Activated T-cell treated with anti-CD3 and anti-CD28 coated beads for 48 hours (primary cell): ENCODE measurements at regions not wholly inside any gene's neighbourhood (a gene's known extent, or its start where the extent isn't known, plus 50 kb on each side); places are given as distances from the start of the nearest gene placed in this dataset.
"Not testable (repeated sequence)": the region's sequence is repeated elsewhere in the genome, so short reads cannot be mapped to it uniquely, and the experiment has no call there.

Experiments
- DNase-seq: peaks from one replicate; pipeline ENCODE4 v3.0.0-alpha.2; 2020; ENCODE audit warnings: low read depth

DNA sequence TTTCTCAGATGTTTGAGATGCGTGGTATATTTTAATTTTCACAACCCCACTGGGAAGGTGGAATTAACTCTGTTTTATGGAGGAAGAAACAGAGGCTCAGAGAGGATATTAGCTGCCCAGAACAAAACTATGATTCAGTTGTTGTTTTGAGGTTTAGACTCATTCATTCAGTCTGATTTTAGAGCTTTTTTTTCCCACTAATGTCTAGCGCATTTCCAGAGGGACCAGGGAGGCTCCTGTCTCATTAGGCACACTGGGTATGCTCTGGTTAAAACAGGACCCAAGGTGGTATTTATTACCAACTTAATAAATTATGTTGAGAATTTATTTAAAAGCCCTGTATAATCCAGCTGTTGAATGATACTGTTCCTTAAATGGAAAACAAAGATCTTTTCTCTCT lies 272.0 kb upstream of the RGMA start:
- no peak for DNase-seq

DNA sequence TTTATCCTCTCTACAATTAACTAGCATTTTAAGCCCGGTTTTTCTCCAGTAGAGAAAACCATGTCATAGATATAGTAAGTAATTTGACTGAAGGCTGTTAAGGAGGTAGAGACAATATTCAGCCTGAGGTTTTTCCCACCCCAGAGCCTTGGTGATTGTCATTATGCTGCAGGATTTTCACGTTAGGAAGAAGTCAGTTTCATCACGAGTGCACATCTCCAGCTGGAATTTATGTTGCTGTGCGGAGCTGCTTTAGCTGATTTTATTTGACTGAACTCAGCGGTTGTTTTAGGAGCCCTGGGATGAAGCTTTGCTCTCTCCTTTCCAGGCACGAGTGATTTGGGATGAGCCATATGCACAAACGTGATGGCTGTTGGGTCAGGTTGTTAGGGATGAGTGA lies 271.3 kb upstream of the RGMA start:
- no peak for DNase-seq

DNA sequence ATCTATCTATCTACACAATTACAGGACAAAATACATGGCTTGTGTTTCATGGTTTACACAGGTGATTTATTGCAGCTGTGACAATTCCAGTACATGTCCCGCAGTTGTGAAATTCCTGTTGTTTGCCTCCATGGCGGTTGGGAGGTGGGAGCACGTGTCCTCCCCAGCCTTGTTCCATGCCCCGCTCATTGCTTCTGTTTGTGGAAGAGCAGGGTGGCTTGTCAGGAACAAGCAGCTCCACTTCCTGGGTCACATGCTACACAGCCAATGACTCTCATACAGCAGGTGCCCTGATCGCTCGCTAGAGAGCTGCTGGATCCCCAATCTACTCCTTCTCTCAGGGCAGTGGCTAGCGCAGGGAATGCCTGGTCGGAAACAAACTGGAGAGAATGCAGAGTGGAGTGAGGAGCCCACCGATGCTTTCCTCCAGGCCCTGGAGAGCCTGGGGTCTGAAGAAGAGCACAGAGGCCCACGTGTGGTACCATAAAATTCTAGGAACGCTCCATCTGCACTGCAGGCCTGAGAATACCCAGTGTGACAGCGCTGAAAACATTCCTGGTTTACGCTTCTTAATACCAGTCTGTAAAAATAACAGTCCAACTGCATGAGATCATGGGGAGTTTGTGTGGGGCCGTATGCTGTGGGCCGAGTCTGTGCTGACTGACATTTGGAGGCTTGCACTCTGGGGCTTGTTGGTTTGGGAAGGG lies 270.6 kb upstream of the RGMA start:
- no peak for DNase-seq

DNA sequence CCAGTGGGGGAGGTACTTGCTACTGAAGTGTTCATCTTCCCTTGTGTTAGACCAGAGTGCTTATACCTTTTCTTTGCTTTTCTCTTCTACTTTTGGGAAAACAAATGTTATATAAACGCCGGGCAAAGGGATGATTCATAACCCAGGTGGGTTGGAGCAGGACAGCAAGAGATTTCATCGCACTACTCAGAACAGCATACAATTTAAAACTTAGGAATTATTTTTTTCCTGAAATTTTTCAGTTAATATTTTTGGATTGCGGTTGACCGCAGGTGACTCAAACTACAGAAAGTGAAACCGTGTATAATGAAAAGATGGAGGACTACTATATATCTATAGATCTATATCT lies 270.0 kb upstream of the RGMA start:
- no peak for DNase-seq

DNA sequence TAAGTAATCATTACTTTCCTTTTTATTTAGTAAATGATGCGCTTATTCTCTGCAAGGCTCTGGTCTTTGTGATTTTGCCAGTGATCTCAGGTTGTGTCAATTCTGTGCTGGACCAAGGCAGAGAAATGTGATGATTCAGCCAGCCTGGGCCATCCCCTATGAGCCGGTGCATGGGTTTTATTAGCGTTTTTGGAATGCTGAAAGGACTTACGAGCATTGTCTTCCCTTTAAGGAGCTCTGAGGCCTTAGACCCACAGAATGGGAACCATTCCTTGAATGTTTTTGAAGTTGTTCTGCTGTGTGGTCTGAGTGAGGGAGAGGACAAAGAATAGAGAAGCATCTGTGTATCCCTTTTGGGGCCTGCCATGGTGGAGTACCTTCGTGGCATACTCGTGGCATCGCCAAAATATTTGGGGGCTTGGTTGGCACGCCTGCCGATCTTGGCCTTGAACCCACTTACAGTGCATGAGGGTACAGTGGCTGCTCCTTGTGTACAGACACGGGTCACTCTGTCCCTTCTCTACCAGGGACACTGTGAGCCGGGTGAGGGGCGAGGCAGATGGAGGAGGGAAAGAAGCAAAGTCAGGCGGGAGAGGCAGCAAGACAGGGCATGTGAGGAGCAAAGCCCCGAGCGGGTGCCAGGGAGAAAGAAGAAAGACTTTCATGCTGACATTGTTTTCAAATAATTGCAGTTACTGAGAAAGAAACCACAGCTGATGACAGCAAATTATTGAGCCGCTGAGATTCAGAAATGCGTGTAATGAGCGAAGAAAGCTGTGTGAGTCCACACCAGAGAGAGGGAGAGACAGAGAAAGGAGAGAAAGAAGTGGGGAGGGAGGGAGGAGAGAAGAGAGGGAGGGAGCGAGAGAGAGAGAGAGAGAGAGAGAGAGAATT lies 269.4 kb upstream of the RGMA start:
- DNase-seq = no peak

DNA sequence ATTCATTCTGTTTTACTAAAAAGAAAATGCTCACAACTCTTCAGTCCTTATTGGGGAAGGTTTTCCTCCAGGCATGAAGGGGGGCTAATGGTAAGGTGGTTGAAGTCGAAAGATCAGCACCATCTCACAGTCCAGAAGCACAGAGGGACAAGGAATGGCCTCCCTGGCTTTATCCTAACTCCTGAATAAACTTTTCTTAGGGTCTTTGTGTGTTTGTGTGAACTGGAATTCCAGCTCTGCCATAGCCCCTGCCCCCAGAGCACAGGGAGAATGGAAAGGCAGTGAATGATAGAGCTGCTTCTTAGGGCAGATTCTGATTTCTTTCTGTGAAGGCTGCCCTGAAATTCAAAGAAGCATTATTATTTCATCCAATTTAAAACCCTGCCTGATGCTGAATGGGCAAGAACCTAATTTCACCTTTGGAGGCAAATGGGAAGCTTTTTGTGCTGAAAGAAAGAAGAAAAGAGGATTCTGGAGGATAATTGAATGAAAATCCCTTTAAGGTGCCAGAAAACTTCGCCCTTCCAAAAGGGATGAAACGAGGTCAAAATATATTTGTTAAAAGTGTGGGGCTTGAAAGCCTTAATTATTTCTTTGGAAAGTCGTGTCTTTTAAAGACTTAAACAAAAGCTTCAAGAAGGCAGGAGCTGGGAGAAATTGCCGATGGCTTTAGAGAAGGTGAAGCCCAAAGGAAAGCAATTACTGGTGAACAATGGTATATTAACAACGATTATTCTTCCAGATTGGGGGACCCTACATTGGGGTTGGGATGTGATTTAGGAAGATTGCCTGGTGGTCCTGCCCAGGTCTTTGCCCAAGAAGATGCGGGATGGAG lies 259.9 kb upstream of the RGMA start:
- DNase-seq = no peak

DNA sequence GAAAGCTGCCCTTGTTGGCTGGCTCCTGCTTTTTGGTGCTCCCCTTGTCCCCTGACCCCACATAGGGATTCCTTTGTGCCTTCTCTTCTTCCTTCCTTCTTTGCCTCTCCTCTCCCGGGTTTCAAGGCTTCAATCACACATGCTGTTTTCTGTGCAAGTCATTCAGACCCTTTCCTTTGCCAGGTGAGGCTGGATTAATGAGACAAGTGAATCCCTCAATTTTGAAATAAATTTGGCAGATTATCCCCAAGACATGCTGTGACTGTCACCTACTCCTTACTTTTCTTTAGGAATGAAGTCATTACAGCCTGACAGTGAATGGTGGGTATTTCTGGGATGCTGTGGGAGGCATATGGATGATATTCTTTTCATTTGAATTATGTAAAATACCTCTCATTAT lies 259.0 kb upstream of the RGMA start:
- DNase-seq = no peak

DNA sequence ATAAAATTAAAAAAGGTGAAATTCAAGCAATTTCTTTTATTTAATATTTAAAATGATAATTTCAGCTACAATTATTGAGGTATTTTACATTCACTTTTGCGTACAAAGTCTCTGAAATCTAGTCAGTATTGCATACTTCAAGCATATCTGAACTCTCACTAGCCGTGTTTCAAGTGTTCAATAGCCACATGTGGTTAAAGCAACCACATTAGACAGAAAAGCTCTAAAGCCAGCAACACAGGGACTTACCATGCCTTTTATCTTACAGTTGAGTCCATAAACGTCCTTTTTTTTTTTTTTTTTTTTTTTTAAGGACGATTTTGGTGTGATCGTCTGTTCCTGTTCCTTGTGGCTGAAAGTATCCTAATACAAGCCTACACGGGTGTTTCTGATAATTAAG lies 257.0 kb upstream of the RGMA start:
- DNase-seq = no peak

DNA sequence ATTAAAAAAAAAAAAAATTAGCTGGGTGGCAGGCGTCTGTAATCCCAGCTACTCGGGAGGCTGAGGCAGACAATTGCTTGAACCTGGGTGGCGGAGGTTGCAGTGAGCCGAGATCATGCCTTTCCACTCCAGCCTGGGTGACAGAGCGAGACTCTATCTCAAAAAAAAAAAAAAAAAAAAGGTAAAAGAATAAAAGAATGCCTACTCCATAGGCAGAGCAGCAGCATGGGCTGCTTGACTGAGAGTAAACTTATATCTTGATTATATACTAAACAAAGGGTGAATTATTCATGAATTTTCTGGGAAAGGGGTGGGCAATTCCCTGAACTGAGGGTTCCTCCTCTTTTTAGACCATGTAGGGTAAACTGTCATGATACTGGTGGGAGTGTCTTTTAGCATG lies 254.4 kb upstream of the RGMA start:
- DNase-seq = not testable (repeated sequence)

DNA sequence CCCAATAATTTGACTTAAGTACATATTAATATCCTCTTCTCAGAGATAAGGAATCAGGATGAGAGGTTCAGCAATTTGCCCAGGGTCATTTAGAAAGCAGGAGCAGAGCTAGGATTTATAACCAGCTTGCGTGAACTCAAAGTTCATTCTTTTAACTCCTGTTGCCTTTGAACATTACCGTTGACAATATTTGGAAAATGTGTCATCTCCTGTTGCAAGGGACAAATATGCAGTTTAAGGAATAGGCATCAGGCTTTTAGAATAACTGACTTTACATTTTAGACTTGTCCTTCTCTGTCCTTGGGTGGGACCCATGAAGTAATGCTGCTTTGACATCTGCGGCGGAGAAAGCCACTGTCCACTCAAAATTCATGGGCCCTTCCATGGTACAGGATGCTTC lies 252.2 kb upstream of the RGMA start:
- no peak for DNase-seq

DNA sequence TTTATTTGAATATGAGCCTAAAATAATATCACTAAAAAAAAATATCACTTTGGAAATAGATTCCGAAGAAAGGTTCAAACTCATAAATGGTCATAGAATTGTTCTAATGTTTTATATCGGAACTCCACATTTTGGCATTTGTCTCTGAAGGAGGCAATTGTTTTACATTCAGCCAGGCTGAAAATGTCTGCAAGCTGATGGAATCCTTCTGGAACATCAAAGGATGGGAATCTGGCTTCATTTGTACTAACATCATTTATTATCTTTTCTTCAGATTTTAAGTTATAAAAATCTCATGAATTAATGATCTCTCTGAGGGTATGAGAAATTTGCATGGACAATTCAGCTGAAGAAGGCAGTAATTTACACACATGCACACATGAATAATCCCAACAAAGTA lies 251.4 kb upstream of the RGMA start:
- no peak for DNase-seq

DNA sequence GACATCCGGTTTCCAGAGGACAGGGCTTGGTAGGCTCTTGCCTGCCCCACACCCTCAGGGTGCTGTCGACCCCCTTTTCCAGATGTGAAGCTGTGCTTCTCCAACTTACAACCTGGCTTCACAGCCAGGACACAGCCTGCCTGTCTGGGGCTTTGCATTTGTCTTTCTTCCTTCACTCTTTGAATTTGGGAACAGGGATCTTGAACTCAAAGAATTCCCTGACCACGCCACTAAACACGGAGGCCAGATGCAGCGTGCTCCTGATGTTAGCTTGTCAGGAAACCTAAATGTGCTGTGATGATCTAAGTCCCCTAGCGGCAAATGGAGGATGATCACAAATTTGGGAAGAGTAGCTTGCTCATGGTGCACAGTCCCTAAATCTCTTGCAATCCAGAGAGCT lies 244.8 kb upstream of the RGMA start:
- no peak for DNase-seq

DNA sequence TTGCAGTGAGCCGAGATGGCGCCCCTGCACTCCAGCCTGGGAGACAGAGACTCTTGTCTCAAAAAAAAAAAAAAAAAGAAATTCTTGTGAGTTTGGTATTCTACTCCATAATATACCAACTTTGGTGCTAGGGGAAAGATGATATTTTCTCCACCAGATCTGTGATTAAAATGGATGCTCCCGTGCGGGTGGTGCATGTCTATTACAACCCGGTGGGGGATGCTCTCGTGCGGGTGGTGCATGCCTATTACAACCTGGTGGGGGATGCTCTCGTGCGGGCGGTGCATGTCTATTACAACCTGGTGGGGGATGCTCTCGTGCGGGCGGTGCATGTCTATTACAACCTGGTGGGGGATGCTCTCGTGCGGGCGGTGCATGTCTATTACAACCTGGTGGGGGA lies 244.1 kb upstream of the RGMA start:
- not testable (repeated sequence) for DNase-seq

DNA sequence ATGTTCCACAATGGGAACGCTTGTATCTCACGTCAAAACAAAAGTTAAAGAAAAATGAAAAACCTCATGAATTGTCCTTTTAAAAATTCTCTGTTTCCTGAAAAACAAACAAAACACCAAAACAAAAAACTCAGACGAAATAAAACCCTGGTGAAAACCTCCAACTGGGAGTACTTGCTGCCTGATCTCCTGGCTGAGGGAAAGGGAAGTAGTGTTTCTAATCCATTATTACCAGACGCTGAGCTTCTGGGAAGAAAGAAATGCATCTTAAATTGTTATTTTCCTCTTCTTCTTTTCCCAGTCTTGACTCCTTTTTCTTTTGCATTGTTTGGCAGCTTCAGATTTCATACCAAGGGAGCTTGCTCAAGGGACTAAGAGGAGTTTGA lies 243.2 kb upstream of the RGMA start:
- no peak for DNase-seq

DNA sequence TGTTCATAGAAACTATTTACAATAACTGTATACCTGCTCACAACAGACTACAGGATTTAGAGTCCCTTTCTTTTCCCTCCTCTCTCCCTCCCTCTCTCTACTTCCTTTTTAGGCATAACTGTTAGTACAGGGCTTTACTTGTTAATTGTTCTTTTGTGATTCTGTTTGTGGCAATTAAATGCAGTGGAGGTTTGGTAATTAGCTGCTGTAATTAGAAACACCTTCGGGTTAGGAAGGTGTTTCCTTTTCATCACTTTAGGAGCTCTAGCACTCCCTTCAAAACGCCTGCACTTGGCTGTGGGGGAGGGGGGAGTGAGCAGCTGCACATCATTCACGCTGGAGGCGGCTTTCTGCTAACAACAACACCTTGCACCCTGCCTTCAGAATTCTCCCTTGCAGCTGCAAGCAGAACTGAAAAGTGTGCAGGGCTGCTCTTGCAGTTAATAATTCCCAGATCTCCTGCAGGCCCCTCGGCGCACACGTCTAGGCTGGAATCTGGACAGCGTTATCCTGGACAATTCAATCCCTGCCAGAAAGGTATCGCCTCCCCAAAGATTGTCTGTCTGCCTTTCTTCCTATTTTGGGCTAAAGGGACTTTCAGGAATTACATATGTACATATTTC lies 242.6 kb upstream of the RGMA start:
- no peak for DNase-seq

DNA sequence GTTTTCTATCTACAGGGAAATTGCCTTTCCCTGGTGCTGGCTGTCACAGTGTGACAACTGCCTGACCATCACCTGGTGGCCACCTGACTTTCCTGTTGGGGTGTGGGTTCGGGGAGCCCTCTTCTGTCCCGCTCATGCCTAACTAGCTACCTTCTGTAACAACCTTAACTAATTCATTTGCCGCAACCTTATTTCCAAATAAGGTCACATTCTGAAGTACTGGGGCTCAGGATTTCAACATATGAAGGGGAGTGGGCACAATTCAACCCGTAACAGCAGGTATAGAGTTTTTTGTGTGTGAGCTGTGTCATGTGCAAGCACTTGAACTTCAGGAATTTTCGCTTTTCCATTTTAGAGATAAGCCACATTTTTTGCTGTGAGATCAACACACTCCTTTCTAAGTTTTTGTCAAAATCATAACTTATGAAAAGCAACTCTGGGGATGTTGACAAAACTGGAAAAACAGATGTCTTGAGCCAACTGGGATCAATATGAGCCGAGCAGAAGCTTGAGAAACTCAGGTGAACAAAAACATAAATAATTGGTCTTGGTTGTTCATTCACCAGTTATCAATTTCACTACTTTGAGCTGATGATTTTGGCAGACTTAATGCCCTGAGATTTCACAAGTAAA lies 242.0 kb upstream of the RGMA start:
- DNase-seq = no peak

DNA sequence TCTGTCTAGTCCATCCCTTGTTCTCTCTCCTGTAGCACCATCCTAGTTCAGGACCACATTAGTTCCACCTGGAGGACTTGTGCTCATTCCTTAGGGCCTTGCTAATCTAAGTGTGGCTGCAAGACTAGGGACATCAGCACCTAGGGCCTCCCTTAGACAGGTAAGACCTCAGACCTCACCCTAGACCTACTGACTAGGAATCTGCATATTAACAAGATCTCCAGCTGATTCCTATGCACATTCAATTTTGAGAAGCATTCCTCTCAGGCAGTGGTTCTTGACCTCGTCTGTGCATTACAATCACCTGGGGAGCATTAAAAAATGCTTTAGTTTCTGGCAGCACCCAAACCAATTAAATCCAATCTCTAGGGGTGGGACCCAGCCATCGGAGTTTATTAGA lies 238.4 kb upstream of the RGMA start:
- no peak for DNase-seq

DNA sequence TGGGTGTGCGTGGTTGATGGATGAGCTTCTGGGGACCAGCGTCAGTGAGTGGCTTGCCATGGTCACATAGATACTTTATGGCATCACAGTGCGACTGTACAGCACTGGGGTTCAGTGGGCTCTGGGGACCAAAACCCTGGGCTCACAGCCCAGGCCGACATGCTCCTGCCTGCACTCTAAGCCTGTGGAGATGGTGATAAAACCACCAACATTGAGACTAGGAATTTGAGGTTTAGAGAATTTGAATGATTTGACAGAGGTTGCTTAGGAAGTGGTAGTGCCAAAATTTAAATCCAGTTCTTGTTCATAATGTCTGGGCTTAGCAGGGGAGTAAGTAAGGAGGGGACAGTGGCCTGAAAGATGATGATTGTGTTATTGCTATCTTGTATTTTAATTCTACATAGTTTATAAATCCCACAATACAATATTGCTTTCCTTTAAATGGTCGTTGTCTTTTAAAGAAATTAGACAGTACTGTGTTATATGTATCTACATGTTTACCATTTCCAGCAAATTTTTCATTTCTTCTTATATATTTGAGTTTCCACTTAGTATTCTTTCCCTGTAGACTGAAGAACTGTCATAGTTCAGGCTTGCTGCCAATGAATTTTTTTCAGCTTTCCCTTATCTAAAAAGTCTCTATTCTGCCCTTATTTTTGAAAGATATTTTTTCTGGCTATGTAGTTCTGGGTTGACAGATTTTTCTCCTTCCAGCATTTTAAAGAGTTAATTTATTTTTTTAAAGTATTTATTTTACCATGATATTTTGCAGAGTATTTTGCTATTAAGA lies 235.4 kb upstream of the RGMA start:
- DNase-seq = no peak

DNA sequence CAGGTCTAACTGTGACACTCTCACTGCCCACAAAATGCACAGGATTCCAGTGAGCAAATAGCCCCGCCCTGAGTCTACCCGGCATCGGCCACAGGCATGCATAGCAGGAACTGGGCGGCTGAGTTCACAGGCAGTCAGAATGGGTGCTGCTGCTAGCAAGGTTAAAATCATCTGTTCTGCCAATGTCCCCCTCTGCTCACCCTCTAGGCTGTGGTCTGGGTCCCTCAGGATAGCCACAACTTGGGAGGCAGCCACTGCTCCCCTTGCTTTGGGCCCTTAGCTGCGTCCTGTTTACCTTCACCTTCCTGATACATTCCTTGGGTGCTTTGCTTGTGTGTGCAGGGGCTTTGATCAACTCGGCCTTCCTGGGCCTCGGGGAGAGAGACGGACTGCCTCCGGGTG lies 232.9 kb upstream of the RGMA start:
- no peak for DNase-seq

DNA sequence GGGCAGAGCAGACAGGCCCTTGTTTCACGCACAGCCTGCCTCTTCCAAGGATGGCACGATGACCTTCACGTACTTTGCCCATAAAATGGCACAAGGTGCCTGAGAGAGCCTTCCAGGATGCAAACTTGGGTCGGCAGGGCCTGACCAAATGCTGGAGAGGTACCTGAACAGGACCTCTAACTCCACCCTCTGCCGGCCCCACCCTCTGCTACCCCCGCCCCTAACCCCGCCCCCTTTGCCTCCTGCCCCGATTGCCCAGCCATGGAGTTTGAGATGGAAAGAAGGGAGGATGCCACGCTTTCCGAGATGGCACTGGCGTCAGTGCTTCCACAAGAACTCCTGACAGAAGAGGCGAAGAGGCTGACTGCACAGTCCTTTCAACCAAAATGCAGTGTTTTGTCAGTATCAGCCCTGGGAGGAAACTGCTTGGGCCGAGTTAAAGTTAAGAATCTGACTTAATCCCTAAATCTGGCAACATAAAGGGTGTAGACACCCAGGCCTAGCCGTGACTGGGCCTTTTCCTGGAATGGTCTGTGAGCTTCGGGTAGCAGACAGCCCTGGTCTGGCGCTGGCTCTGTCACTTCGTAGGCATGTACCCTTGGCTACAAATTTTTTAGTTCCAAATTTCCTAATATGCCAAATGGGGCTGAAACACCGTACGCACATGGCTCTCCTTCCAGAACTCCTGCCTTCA lies 230.3 kb upstream of the RGMA start:
- no peak for DNase-seq

DNA sequence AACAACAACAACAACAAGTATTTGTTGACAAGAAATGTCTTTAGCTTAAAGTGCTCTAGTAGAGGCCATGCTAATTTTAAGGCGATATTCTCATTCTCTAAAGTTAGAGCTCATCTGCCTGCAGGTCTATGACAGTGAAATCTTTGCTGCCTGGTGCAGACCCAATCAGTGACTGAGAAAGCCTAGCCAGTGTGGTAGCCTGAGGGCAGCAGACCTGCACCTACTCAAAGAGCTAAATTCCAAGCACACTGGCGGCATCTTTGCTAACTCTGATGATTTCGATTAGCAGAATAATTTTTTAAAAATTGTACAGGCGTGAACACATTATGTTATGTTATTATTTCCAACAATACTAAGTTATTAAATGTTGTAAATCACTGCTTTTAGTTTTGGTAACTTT lies 228.8 kb upstream of the RGMA start:
- no peak for DNase-seq
